MM.1S (cell line): ENCODE measurements at regions not wholly inside any gene's neighbourhood (a gene's known extent, or its start where the extent isn't known, plus 50 kb on each side); places are given as distances from the start of the nearest gene placed in this dataset.

Experiments
- EZH2 ChIP-seq: fragments of 300-600 bp; sonication (generic); optimal IDR thresholded peaks from 2 replicates; pipeline ENCODE3; 2017; ENCODE audit warnings: low read depth, mild to moderate bottlenecking, antibody characterized with exemption, low read length, mixed read lengths
- TF ChIP-seq, protein P1 (sequence below): fragments of 300-600 bp; sonication (generic); IDR thresholded peaks from 2 replicates; pipeline ENCODE4 v1.5.1; 2016; ENCODE audit warnings: antibody characterized with exemption, low read length, mixed read lengths

DNA sequence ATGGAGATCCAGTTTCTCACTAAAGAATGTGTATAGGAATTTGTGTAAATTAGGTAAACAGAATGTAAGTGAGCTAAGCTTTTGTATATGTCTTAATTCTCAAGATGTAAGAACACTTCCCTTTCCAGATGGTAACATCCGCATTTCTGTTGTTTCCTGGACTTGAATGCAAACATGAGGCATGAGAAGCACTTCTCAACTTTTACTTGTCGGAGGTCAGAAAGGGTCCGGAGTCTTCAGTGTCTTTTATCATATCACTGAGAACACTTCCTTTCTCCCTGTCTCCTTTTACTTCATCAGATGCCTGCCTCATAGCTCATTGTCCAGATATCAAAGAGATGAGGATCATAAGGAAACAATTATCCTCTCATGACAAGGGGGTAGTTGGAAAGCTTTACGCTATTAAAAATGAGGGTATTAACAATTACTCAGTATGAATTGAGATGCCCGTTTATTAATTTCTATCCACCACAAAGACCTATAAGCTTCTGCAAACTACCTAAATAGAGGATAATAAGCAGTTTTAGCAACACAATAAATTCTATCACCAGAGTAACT lies 214.1 kb upstream of the FLRT2 start:
- TF ChIP-seq, protein P1, sequence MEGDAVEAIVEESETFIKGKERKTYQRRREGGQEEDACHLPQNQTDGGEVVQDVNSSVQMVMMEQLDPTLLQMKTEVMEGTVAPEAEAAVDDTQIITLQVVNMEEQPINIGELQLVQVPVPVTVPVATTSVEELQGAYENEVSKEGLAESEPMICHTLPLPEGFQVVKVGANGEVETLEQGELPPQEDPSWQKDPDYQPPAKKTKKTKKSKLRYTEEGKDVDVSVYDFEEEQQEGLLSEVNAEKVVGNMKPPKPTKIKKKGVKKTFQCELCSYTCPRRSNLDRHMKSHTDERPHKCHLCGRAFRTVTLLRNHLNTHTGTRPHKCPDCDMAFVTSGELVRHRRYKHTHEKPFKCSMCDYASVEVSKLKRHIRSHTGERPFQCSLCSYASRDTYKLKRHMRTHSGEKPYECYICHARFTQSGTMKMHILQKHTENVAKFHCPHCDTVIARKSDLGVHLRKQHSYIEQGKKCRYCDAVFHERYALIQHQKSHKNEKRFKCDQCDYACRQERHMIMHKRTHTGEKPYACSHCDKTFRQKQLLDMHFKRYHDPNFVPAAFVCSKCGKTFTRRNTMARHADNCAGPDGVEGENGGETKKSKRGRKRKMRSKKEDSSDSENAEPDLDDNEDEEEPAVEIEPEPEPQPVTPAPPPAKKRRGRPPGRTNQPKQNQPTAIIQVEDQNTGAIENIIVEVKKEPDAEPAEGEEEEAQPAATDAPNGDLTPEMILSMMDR = no peak
- TF ChIP-seq EZH2 = no peak
